Tibial artery (tissue), 4 donors: ENCODE measurements at regions not wholly inside any gene's neighbourhood (a gene's known extent, or its start where the extent isn't known, plus 50 kb on each side); places are given as distances from the start of the nearest gene placed in this dataset.

Source experiments
- DNase-seq, 2 donors: peaks; one replicate each; pipeline ENCODE4 v3.0.0-alpha.2; 2019
- H3K27ac ChIP-seq, 2 donors: fragments of 200-600 bp; sonication (generic) in 1 of 2; 1 replicate in 1 of 2; 2 replicates in 1 of 2; pipeline ENCODE4 v1.5.1; 2018 to 2019; ENCODE audit warnings: mild to moderate bottlenecking in 1 of 2
- H3K27me3 ChIP-seq, 2 donors: fragments of 200-600 bp; sonication (generic) in 1 of 2; one replicate each; pipeline versions ENCODE4 v1.5.1 to v1.6.0; 2016 to 2019
- H3K36me3 ChIP-seq, 3 donors: fragments of 200-600 bp; sonication (generic) in 2 of 3; one replicate each; pipeline ENCODE4 v1.5.1; 2016 to 2019; ENCODE audit warnings: mild to moderate bottlenecking in 2 of 3
- H3K4me1 ChIP-seq, 4 donors: fragments of 200-600 bp; sonication (generic) in 2 of 4; 1 replicate in 3 of 4; 2 replicates in 1 of 4; pipeline ENCODE4 v1.5.1; 2016 to 2019
- H3K4me3 ChIP-seq, 2 donors: fragments of 200-600 bp; sonication (generic) in 1 of 2; 1 replicate in 1 of 2; 2 replicates in 1 of 2; pipeline ENCODE4 v1.5.1; 2018 to 2019; ENCODE audit warnings: mild to moderate bottlenecking in 2 of 2
- H3K9me3 ChIP-seq, 3 donors: fragments of 200-600 bp; sonication (generic) in 1 of 3; one replicate each; pipeline ENCODE4 v1.5.1; 2016 to 2019
- CTCF ChIP-seq, 2 experiments: fragments of 200-600 bp in 1 of 2; fragments of 450-650 bp in 1 of 2; IDR thresholded peaks; one replicate each; pipeline ENCODE4 v1.5.1; 2017 to 2019; ENCODE audit warnings: antibody characterized with exemption in 2 of 2, mild to moderate bottlenecking in 1 of 2, moderate library complexity in 1 of 2
- intact Hi-C: fragments of 100-400 bp; cut with DNase I; formaldehyde crosslinking; loops from one replicate; pipeline ENCODE4 v1.15.0; 2023; ENCODE audit warnings: low total_unique reads

GRCh38 chr4:36011381-36011780 is 232.9 kb downstream of the ARAP2 start:
- Histone ChIP-seq H3K4me1 (no peaks in the 10 kb centered on the region), H3K9me3 (no peaks in the 10 kb centered on the region), H3K27ac (no peak overlapping the region), H3K36me3 (no peaks in the 10 kb centered on the region), H3K27me3 (no peaks in the 10 kb centered on the region), H3K4me3 (no peak overlapping the region)
- no peak for TF ChIP-seq CTCF (IDR thresholded peaks at IDR 0.05)
- intact Hi-C loops: no loop called here
- DNase-seq: no peak

DNA sequence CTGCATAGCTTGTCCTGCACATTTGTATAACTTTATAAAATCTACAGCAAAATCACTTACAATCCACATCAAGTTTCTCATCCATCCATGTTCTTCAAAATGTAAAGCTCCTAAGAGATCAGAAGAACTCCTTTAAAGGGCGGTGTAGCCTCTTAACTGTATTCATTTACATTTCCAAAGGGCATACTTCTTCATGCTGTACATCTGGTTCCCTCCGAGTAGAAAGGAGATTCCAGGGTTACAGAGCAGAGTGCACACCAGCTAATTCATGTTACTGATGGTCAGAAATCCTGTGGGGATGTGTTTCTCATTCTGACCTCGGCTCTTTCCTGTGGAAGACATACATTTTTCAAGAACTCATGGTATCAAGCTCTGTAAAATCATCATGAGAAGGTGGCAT is 231.8 kb downstream of the ARAP2 start:
- intact Hi-C loops: no loop called here
- DNase-seq: no peak
- Histone ChIP-seq H3K27me3 (no peaks in the 10 kb centered on the region), H3K36me3 (no peaks in the 10 kb centered on the region), H3K9me3 (no peaks in the 10 kb centered on the region), H3K4me1 (no peaks in the 10 kb centered on the region), H3K27ac (no peak overlapping the region), H3K4me3 (no peak overlapping the region)
- TF ChIP-seq CTCF (IDR thresholded peaks at IDR 0.05): no peak

DNA sequence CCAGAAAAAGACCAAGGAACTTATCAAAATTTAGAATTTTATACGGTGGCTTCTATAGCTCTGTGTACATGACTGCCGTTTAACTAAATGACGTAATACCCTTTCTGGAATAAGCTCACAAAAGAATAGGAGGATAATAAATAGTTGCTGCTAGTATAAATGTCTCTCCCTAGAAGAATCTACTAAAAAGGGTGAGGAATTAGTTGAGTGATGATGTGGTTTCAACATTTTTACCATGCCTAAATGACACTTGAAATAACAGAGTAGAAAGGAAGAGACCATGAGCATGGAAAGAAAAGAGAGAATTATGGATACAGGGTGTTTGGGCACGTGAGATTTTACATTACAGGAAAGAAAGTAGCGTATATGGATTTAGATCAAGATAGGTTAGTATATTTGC is 231.1 kb downstream of the ARAP2 start:
- H3K9me3 ChIP-seq: no peaks in the 10 kb centered on the region
- no peaks in the 10 kb centered on the region for H3K36me3 ChIP-seq
- intact Hi-C loops: no loop called here
- H3K27ac ChIP-seq: no peak overlapping the region
- H3K27me3 ChIP-seq: no peaks in the 10 kb centered on the region
- no peak for DNase-seq
- no peak overlapping the region for H3K4me3 ChIP-seq
- no peaks in the 10 kb centered on the region for H3K4me1 ChIP-seq
- TF ChIP-seq CTCF (IDR thresholded peaks at IDR 0.05): no peak
